Activated CD4-positive, alpha-beta T cell treated with anti-CD3 and anti-CD28 coated beads, Interleukin-2, amount 10 ng/mL, durations not matched to agents 24 days and 14 days (primary cell): ENCODE measurements at regions not wholly inside any gene's neighbourhood (a gene's known extent, or its start where the extent isn't known, plus 50 kb on each side); places are given as distances from the start of the nearest gene placed in this dataset.

ENCODE experiments used
- DNase-seq: peaks from one replicate; pipeline ENCODE4 v3.0.0; 2022
- H3K27ac Mint-ChIP-seq: one replicate; pipeline ENCODE4 v1.8.0; 2022; ENCODE audit warnings: mild to moderate bottlenecking, mixed read lengths
- H3K27me3 Mint-ChIP-seq: one replicate; pipeline ENCODE4 v1.8.0; 2022; ENCODE audit warnings: mixed read lengths
- H3K36me3 Mint-ChIP-seq: one replicate; pipeline ENCODE4 v1.8.0; 2022; ENCODE audit warnings: low read depth, mild to moderate bottlenecking, mixed read lengths
- H3K4me1 Mint-ChIP-seq: one replicate; pipeline ENCODE4 v1.8.0; 2021; ENCODE audit warnings: mixed read lengths
- H3K4me3 Mint-ChIP-seq: one replicate; pipeline ENCODE4 v1.8.0; 2022; ENCODE audit warnings: mild to moderate bottlenecking, moderate library complexity, mixed read lengths
- H3K9me3 Mint-ChIP-seq: one replicate; pipeline ENCODE4 v1.8.0; 2021; ENCODE audit warnings: mixed read lengths
- intact Hi-C: fragments of 100-400 bp; cut with micrococcal nuclease; formaldehyde crosslinking; loops from one replicate; pipeline ENCODE4 v1.15.1; 2023

DNA sequence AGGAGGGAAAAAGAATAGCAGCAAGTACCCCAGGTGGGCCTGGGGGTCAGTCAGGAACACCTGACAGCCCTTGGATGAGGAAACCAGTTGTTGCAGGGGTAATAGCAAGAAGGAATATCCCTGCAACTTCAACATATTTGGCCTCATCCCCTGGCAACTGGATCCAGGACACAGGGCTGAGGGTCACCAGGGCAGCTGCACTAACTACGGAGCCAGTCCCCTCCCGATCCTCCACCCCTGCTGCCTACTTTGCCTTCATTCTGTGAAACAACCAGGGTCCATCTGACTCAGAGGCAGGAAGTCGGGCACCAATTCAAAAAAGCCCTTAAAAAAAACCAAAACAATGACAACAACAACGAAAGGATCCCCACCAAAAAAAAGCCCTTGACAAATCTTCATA lies 52.9 kb downstream of the FRMPD3 start:
- intact Hi-C loops: no loop called here
- no peak for DNase-seq
- no peak overlapping the region for H3K27ac Mint-ChIP-seq
- H3K4me1 Mint-ChIP-seq: no peaks in the 10 kb centered on the region
- no peak overlapping the region for H3K4me3 Mint-ChIP-seq
- H3K9me3 Mint-ChIP-seq: no peaks in the 10 kb centered on the region
- no peaks in the 10 kb centered on the region for H3K36me3 Mint-ChIP-seq
- peaks cover 19% of the 10 kb centered on the region for H3K27me3 Mint-ChIP-seq

DNA sequence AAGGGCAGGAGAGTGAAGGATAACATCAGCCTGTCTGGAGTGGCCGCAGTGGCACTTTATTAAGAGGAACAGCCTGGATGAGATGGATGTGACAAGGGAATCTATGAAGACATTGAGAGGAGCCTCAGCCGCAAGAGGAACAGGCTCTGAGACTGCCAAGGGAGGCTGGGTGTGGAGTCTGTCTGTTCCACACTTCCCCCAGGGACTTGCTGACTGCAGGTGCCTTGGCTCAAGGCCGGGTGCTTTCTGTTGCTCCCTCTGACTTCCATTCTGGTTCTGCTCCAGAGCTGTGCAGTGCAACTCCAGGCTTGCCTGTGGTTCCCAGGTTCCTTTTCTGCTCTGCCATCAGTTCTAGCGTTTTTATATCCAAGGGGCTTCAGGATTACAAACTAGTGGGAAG lies 54.6 kb downstream of the FRMPD3 start:
- no peak for DNase-seq
- H3K27me3 Mint-ChIP-seq: peaks cover 36% of the 10 kb centered on the region

DNA sequence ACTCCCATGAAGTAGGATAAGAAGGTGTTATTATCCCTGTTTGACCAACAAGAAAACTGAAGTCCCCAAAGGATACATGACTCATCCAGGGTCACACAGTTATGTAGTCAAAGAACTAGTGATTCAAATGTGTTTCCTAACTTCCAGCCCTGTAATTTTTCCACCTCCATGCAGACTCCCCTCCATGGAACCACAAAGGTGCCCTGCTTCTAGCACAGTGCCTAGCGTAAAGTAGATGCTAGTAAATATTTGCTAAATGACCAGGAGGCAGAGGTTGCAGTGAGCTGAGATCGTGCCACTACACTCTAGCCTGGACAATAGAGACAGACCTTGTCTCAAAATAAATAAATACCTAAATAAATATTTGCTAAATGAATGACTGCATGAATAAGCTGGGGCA lies 55.8 kb downstream of the FRMPD3 start:
- Mint-ChIP-seq H3K27ac (no peak overlapping the region), H3K4me1 (no peaks in the 10 kb centered on the region), H3K4me3 (no peak overlapping the region), H3K27me3 (peaks cover 42% of the 10 kb centered on the region), H3K9me3 (no peaks in the 10 kb centered on the region), H3K36me3 (no peaks in the 10 kb centered on the region)
- intact Hi-C loops: no loop called here
- DNase-seq: no peak

More for the DNA sequence above, 54.6 kb downstream of the FRMPD3 start:
- H3K4me1 Mint-ChIP-seq: no peaks in the 10 kb centered on the region
- H3K27ac Mint-ChIP-seq: no peak overlapping the region
- intact Hi-C loops: no loop called here
- H3K9me3 Mint-ChIP-seq: no peaks in the 10 kb centered on the region
- no peak overlapping the region for H3K4me3 Mint-ChIP-seq
- H3K36me3 Mint-ChIP-seq: no peaks in the 10 kb centered on the region

DNA sequence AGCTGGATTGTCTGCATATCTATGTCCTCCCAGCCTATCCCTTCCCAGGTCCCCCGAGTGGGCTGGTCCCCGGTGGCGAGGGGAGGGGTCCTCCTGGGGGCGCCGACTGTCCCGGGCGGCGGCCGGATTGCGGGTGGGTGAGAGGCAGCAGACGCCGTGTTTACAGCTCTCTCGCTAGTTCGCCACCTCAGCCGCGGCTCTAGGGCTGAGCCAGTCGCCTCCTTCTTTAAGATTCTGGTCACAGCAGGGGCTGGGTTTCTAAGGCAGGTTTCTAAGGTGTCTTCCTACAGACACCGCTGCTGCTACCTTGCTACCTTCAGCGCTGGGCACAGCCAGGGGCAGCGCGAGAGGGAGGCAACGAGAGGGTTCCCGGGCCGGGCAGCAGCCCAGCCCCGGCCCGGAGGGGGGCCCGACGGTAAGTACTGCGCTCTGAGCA lies 57.2 kb downstream of the FRMPD3 start:
- no peaks in the 10 kb centered on the region for H3K9me3 Mint-ChIP-seq
- no peaks in the 10 kb centered on the region for H3K4me1 Mint-ChIP-seq
- intact Hi-C loops: no loop called here
- no peak for DNase-seq
- no peaks in the 10 kb centered on the region for H3K36me3 Mint-ChIP-seq
- no peak overlapping the region for H3K27ac Mint-ChIP-seq
- no peak overlapping the region for H3K4me3 Mint-ChIP-seq
- H3K27me3 Mint-ChIP-seq: peaks cover 42% of the 10 kb centered on the region

DNA sequence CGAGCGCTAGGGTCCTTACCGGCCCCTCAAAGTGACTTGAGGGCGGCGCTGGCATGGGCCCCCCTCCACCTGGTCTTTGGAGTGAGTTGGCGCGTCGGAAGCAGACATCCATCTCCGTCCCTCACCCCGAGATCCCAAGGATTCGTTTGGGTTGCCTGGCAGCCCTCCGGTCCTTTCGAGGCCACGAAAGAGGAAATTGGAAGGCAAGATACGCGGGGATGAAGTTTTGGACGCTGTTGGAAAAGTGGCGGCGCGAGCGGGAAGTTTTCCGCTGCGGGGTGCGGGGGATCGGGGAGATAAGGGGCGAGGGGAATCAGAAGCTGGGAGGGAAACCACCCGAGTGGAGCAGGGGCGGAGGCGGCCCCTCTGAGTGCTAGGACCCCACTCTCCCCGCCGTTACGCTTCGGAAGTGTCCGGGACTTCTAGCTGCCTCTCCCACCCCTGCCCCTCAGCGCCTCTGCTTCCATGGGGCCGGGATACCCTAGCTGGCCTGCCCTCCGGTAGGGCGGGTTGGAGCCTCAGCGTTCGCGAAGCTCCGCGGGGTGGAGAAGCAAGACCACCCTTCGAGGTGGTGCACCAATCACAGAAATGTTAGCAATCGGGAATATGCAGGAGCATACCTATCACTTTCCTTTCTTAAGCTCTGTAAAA lies 57.8 kb downstream of the FRMPD3 start:
- H3K27ac Mint-ChIP-seq: no peak overlapping the region
- no peak for DNase-seq
- intact Hi-C loops: no loop called here
- peaks cover 42% of the 10 kb centered on the region for H3K27me3 Mint-ChIP-seq
- no peak overlapping the region for H3K4me3 Mint-ChIP-seq
- H3K36me3 Mint-ChIP-seq: no peaks in the 10 kb centered on the region
- no peaks in the 10 kb centered on the region for H3K4me1 Mint-ChIP-seq
- no peaks in the 10 kb centered on the region for H3K9me3 Mint-ChIP-seq

DNA sequence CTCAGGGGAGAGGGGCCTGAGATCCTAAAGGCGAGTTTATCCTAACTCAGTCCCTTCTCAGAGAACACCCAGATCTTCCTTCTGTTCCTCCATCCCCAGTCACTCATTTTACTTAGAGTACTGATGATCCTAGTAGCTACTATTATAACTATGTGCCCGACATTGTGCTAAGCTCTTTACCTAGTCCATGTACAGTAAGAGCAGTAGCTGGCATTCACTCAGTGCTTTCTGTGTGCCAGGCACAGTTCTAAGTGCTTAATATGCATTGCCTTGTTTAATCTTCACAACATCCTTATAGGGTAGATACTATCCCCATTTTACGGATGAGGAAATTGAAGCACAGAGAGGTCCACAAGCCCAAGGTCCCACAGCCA lies 58.3 kb downstream of the FRMPD3 start:
- no peak for DNase-seq
- H3K27ac Mint-ChIP-seq: no peak overlapping the region
- H3K9me3 Mint-ChIP-seq: no peaks in the 10 kb centered on the region
- H3K27me3 Mint-ChIP-seq: peaks cover 44% of the 10 kb centered on the region
- no peaks in the 10 kb centered on the region for H3K4me1 Mint-ChIP-seq
- no peak overlapping the region for H3K4me3 Mint-ChIP-seq
- intact Hi-C loops: no loop called here
- H3K36me3 Mint-ChIP-seq: no peaks in the 10 kb centered on the region

DNA sequence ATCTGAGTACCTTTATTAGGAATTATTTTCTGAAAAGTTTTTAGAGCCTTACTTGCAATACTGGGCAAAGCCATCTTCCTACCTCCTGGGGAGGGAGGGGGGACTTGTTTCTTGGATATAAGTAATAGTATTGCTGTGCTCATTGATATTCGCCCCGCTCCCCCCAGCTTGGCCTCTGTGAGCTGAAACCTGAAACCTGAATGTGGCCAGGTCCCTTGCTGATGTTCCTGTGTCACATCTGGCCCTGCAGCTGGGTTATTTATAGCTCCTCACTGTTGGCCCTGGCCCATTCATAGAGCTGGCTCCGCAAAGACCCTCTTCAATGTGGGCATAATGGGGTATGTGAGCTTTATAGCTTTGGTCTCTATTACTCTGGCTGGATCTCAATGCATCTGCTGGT lies 59.5 kb downstream of the FRMPD3 start:
- no peak for DNase-seq
- Mint-ChIP-seq H3K27me3 (peaks cover 43% of the 10 kb centered on the region), H3K4me3 (no peak overlapping the region), H3K4me1 (no peaks in the 10 kb centered on the region), H3K27ac (no peak overlapping the region), H3K36me3 (no peaks in the 10 kb centered on the region), H3K9me3 (no peaks in the 10 kb centered on the region)
- intact Hi-C loops: no loop called here

DNA sequence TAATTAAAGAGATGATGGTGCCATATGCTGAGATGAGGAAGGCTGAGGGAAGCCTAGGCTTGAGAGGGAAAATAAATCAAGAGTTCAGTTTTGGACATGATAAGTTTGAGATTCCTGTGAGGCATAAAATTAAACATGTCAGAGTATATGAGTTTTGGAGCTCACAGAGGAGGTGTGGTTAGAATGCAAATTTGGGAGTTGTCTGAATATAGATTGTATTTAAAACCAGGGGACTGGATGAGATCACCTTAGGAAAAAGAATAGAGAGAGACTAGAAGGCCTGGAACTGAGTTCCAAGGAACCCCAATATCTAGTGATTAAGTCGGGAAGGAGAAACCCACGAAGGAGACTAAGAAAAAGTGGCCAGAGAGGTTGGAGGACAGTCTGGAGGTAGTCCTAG lies 65.5 kb downstream of the FRMPD3 start:
- no peak overlapping the region for H3K4me3 Mint-ChIP-seq
- H3K4me1 Mint-ChIP-seq: no peaks in the 10 kb centered on the region

DNA sequence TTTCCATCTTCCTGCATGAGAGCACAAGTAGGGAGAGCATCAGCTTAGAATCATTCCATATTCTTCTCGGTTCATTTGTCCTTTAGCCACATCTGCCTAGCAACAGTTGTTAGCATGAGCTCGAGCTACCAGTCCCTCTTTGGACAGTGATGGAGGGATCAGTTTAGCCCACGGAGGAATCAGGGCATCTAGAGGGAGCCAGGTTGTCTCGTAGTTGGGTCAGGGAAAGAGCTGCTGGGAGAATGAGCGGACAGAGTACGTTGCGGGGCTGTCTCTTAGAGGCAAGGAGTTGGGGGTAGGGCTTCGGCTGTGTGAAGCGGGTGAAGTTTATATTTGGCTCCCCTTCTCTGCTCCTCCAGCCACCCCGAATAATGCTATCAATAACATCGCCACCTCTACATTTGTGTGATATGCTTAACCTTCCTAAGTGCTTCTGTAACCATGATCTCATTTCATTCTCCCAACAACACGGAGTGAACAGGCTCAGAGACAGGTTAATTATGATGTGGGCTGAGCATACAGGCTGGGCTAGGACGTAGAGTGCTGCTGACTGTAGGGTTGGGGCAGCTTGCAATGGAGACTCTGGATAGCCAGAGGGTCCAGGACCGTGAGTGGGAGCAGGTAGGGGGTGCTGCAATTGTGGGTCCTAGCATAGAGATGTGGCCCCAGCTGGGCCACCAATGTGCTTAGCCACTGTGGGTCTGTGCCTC lies 72.6 kb downstream of the FRMPD3 start:
- DNase-seq: no peak
- H3K36me3 Mint-ChIP-seq: no peaks in the 10 kb centered on the region
- H3K27ac Mint-ChIP-seq: no peak overlapping the region
- H3K4me3 Mint-ChIP-seq: no peak overlapping the region
- H3K4me1 Mint-ChIP-seq: no peaks in the 10 kb centered on the region
- intact Hi-C loops: no loop called here
- no peaks in the 10 kb centered on the region for H3K9me3 Mint-ChIP-seq
- no peaks in the 10 kb centered on the region for H3K27me3 Mint-ChIP-seq

More for the DNA sequence above, 65.5 kb downstream of the FRMPD3 start:
- intact Hi-C loops: no loop called here
- DNase-seq: no peak
- H3K36me3 Mint-ChIP-seq: no peaks in the 10 kb centered on the region
- no peak overlapping the region for H3K27ac Mint-ChIP-seq
- no peaks in the 10 kb centered on the region for H3K9me3 Mint-ChIP-seq
- peaks cover 5% of the 10 kb centered on the region for H3K27me3 Mint-ChIP-seq

DNA sequence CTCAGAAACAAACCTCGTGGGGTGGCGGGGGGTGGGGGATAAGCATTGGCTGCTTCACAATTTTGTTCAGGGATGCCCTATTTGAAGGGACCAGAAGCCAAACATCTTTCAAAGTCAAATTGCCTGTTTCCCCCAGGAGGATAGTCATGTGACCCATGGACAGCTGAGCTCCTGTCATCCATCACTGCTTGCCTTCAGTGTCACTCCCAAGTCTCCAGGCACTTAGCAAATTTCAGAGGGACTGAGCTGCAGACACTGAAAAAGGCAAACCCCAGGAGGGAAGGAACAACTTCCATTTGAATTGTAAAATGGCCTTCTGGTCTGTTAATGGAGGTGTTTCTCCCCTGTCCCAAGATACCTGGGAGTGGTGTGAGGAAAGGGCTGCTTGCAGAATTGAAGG lies 73.4 kb downstream of the FRMPD3 start:
- H3K9me3 Mint-ChIP-seq: no peaks in the 10 kb centered on the region
- H3K27ac Mint-ChIP-seq: no peak overlapping the region
- H3K27me3 Mint-ChIP-seq: no peaks in the 10 kb centered on the region
- no peak overlapping the region for H3K4me3 Mint-ChIP-seq
- H3K4me1 Mint-ChIP-seq: no peaks in the 10 kb centered on the region
- intact Hi-C loops: no loop called here
- no peak for DNase-seq
- no peaks in the 10 kb centered on the region for H3K36me3 Mint-ChIP-seq

DNA sequence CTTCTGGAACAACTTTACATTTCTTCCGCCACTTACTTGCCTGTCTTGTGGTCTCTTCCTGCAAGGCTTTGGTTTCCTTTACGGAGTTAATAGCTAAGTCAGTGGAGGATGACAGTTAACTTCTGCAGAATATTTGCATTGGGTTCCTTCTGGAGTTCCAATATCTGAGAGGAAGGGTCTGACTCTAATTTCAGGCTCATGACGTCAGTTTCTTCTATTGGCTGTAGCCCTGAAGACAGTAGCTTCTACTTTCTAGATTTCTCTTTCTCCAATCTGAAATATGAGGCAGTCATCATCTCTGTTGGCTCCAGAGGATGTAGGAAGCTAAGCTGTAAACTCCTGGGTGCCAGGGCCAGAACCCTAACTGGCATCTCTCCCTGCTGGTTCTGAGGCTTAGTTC lies 76.7 kb downstream of the FRMPD3 start:
- Mint-ChIP-seq H3K36me3 (no peaks in the 10 kb centered on the region), H3K4me1 (no peaks in the 10 kb centered on the region), H3K27me3 (peaks cover 4% of the 10 kb centered on the region), H3K4me3 (no peak overlapping the region), H3K9me3 (no peaks in the 10 kb centered on the region), H3K27ac (no peak overlapping the region)
- intact Hi-C loops: no loop called here
- no peak for DNase-seq

DNA sequence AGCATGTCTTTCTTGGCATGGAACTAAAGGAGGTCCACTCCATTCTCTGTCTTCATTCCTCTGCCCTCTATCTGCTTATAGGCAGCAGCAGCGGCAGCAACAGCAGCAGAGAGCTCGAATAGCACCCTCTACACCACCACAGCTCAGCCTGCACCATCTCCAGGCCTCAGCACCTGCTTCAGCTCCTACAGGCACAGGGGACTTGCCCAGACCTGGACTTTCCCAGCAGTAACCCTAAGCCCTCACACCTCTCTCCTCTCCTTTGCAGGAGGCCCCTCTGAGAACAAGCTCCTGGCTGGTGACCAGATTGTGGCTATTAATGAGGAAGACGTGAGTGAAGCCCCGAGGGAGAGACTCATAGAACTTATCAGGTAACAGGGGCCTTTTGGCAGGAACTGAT lies 80.7 kb downstream of the FRMPD3 start:
- no peak for DNase-seq
- no peaks in the 10 kb centered on the region for H3K4me1 Mint-ChIP-seq
- H3K27ac Mint-ChIP-seq: no peak overlapping the region
- H3K4me3 Mint-ChIP-seq: no peak overlapping the region
- peaks cover 13% of the 10 kb centered on the region for H3K27me3 Mint-ChIP-seq
- no peaks in the 10 kb centered on the region for H3K9me3 Mint-ChIP-seq
- intact Hi-C loops: loop anchor here (10.0 kb wide), 1 partner anchor 125 kb away; no protein-coding TSS in a partner anchor
- H3K36me3 Mint-ChIP-seq: no peaks in the 10 kb centered on the region

DNA sequence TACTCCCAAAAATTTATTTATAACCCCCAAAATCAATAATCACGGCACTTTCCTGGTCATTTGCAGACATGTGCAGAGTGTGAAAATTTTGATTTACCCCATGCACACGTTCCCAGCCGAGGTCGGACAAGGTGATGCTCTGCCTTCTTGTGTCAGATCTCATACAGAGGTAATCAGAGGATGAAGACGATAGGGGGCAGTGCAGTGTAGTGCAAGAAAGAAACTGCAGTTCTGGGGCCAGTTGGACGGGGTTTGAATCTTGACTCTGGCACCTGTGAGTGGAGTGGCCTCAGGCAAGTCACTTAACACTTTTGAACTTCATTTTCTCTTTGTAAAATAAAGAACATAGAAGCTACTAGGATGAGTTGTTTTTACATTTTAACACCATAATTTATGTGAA lies 88.4 kb downstream of the FRMPD3 start:
- Mint-ChIP-seq H3K27me3 (peaks cover 11% of the 10 kb centered on the region), H3K9me3 (no peaks in the 10 kb centered on the region), H3K27ac (no peak overlapping the region), H3K4me3 (no peak overlapping the region), H3K36me3 (no peaks in the 10 kb centered on the region), H3K4me1 (no peaks in the 10 kb centered on the region)
- intact Hi-C loops: loop anchor here (2.0 to 10.0 kb wide), 4 partner anchors 89 to 354 kb away; partner anchors contain the start of genes NCBP2L and PRPS1
- peak; percentile 75 for DNase-seq

DNA sequence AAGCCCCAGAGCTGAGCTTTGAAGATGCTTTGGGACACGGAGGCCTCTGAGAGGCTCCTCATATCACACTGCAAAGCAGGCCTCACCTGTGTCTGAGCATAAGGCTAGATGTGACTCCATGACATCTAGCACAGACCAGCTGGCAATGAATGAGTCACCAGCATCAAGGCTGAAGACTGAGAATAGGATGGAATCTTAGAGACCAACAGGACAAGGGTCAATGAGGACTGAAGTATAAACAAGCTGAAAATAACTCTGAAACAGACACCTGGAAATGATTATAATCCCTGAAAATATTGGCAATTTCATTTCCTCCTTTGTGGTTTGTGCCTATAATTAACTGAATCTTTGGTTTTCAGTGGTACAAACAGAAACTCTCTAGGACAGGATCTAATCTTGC lies 87.1 kb upstream of the PRPS1 start:
- no peak overlapping the region for H3K27ac Mint-ChIP-seq
- no peaks in the 10 kb centered on the region for H3K9me3 Mint-ChIP-seq
- no peak overlapping the region for H3K4me3 Mint-ChIP-seq
- no peaks in the 10 kb centered on the region for H3K4me1 Mint-ChIP-seq
- intact Hi-C loops: no loop called here
- no peaks in the 10 kb centered on the region for H3K36me3 Mint-ChIP-seq
- no peak for DNase-seq
- H3K27me3 Mint-ChIP-seq: peaks cover 6% of the 10 kb centered on the region

DNA sequence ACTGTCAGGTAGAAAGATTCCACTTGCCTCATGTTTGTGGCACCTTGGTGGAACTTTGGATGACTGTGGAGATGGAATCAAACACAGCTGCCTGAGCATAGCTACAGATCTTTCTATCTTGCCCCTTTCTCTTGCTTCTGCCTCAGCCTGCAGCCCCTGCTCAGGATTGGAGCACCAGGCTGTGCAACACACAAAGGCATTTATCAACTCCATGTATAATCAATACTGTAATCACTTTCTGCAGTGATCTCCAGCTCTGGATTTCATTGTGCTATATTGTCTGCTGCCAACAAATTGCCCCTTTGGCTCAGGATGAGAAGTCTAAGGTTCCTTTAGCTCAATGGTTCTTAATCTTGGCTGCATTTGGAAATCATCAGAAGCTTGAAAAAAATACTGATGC lies 86.3 kb upstream of the PRPS1 start:
- no peaks in the 10 kb centered on the region for H3K36me3 Mint-ChIP-seq
- H3K27ac Mint-ChIP-seq: no peak overlapping the region
- H3K27me3 Mint-ChIP-seq: peaks cover 3% of the 10 kb centered on the region
- no peak overlapping the region for H3K4me3 Mint-ChIP-seq
- H3K9me3 Mint-ChIP-seq: no peaks in the 10 kb centered on the region
- no peaks in the 10 kb centered on the region for H3K4me1 Mint-ChIP-seq
- DNase-seq: no peak
- intact Hi-C loops: no loop called here
